A172 (cell line): ENCODE measurements at regions not wholly inside any gene's neighbourhood (a gene's known extent, or its start where the extent isn't known, plus 50 kb on each side); places are given as distances from the start of the nearest gene placed in this dataset.

Experiments
- DNase-seq: peaks from one replicate; pipeline ENCODE4 v3.0.0-alpha.2; 2015; ENCODE audit warnings: low spot score

GRCh38 chr21:39105341-39105765, 77.9 kb downstream of the PSMG1 start:
- no peak for DNase-seq

DNA sequence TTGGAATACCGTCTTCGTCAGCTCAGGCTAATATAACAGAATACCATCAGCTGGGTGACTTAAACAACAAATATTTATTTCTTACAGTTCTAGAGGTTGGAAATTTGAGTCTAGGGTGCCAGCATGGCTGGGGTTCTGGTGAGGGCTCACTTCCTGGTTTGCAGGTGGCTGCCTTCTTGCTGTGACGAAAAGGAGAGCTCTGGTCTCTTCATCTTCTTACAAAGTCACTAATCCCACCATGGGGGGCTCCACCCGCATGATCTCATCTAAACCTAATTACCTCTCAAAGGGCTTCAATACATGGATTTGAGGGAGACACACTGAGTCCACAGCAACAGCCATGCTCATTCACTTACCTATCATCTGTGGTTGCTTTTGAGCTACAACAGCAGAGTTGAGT, 78.3 kb downstream of the PSMG1 start:
- no peak for DNase-seq

DNA sequence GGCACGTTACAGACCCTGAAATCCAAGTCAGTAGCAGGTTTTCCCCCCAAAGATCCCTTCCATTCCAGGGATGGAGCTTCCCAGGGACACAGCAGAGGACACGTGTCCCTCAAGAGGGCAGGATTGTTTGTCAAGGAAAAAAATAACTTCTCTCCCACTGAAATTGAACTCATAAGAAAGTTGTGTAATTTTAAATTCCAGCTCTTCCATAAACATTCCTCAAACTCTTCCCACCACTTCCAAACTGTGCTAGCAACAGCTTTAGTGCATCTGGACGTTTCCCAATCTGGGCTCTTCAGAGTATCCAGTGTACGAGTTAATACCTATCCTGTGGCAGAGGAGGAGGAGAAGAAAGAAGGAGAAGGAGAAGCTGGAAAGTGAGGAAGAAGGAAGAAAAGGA, 79.6 kb downstream of the PSMG1 start:
- DNase-seq: no peak

DNA sequence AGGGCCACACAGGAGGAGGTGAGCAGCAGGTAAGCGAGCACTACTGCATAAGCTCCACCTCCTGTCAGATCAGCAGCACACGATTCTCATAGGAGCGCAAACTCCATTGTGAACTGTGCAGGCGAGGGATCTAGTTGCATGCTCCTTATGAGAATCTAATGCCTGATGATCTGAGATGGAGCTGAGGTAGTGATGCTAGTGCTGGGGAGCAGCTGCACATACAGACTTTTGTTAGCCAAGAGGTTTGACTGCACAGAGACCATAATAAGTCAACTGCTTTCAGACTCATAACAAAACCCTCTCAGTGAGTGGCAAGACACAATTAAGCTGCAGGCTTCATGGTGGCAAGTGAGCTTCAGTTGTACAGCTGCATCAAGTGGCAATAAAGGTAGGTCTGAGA, 83.4 kb downstream of the PSMG1 start:
- DNase-seq: no peak

DNA sequence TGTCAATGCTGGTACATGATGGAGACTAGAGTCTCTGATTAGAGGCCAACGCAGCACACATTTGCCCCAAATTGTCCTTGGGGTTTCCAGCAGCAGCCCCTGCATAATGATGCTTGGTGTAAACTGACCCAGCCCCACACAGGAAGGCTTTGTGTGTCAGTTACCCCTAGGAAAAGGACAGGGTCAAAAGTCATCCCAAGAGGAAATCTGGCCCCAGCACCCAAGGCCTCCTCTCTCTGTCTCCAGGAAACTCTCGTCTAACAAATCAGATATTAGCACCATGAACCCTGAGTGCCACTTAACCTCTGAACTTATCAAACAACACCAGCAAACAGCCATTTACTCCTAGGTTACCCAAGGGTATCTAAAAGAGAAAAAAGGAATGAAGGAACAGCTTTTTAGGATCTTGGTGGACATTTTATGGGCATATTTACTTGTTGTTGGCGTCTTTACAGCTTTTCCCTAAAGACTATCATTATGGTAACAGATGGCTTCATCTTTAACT, 84.5 kb downstream of the PSMG1 start:
- DNase-seq: no peak

GRCh38 chr21:39097981-39098380, 85.3 kb downstream of the PSMG1 start:
- no peak for DNase-seq

- no peak for DNase-seq
These were observed 85.9 kb downstream of the PSMG1 start for GRCh38 chr21:39097335-39097861.

DNA sequence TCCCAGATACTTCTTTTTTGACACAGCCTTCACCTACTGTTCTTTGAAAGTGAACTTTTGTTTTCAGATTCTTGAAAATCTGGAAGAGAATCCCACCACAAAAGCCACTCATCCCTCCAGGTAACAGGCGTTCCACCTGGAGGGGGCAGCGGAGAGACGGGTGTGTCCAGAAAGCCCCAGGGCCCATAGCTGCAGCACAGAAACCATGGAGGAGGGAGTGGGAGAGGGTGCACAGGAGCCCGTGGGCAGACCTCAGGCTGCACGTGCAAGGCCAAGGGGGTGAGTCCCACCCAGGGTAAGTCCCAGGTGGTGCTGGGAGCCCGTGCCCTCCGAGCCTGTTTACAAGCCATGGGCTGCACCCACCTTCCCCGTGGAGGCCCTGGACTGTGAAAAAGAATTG, 86.5 kb downstream of the PSMG1 start:
- no peak for DNase-seq

DNA sequence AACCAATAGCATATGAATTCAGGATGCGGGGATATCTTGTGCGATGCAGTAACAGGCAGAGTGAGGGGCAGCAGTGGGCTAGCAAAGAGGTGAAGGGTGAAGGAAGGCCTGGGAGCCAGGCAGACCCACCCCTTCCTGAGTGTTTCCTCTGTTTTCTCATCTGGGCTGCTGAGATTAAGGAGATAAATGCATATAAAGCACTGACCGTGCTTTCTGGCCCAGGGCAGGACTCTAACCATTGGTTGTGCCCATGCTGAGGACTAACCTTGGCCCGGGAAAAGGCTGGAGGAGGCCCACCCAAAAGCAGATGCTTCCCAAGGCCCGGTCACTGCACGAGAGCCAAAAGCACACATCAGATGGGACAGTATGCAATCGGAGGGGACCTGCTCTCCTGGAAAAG, 87.6 kb downstream of the PSMG1 start:
- DNase-seq: no peak

GRCh38 chr21:39094847-39095579, 88.2 kb downstream of the PSMG1 start:
- peak; percentile 91 for DNase-seq

DNA sequence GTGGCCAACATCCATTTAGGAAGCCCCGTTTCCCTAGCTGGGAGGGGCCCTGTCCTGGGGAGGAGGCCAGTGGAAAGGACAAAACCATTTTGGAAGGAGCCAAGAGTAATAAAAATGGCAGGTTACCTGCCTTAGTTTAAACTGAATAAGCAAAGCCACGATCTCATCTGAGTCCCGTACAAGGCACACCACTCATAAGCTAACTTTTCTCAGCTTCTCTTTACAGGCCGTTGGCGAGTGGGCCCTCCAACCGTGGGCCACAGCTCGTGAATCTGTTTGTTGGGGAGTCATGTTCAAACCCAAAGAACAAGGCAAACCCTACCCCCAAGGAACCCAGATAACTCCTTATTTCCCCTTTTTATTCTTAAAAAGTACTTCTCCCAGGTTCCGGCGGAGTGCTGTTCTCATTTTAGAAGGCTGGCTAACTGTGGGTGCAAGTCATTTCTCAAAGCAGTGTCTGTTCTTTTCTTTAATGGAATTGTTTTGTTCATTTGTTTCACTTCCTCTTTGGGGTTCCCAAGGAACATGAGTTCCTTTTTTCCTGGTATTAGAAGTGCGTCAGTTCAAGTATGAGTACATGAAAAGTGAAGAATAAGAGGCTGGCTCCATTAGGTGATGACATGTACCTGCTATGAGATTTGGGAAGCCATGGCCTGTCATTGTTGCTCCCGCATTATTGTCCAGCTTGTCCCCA, 89.0 kb downstream of the PSMG1 start:
- DNase-seq: no peak

DNA sequence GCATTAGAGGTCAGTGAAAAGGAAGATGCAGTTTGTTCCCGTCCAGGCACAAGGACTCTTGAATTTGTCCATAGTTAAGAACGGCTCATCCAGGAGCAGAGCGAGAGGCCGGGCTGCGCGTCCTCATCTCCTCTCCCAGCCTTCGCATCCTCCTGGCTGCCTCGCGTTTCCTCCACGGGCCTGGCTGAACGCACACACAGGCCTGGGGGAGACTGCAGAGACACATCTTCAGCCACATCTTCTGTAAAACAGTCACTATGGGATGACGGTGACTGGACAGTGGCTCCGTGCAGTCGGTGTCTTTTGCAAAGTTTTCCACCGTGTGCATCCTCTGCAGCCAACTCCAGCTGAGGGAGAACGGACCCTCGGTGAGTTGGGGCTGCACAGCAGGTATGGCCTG, 89.7 kb downstream of the PSMG1 start:
- DNase-seq: no peak

- peak; percentile 72 for DNase-seq
These were observed 94.3 kb downstream of the PSMG1 start for GRCh38 chr21:39088831-39089380.

GRCh38 chr21:39088031-39088370, 95.2 kb downstream of the PSMG1 start:
- no peak for DNase-seq

- no peak for DNase-seq
These were observed 95.8 kb downstream of the PSMG1 start for GRCh38 chr21:39087238-39088030.

GRCh38 chr21:39086547-39086946, 96.7 kb downstream of the PSMG1 start:
- DNase-seq: no peak

DNA sequence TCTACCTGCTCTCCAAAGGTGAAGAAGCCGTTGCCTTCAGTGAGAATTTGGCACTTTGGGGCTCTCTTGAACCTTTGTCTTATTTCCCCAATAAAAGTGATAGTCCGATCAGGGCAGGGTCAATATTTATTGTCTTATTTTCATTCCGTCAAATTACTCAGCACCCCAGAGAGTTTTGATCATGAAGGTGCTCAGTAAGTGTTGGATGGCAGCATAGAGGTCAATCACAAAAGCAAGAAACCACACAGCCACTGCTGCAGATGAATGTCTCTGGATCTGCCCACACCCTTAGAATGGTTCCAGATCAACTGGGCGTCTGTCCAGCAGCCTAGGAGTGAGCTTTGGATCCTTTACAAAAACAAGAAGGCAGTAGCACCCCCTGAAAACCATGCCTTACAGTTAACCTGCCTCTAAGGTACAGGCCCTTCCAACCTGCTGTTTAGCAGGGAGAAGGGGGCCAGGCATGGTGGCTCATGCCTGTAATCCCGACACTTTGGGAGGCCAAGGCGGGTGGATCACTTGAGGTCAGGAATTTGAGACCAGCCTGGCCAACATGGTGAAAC, 97.3 kb downstream of the PSMG1 start:
- no peak for DNase-seq

DNA sequence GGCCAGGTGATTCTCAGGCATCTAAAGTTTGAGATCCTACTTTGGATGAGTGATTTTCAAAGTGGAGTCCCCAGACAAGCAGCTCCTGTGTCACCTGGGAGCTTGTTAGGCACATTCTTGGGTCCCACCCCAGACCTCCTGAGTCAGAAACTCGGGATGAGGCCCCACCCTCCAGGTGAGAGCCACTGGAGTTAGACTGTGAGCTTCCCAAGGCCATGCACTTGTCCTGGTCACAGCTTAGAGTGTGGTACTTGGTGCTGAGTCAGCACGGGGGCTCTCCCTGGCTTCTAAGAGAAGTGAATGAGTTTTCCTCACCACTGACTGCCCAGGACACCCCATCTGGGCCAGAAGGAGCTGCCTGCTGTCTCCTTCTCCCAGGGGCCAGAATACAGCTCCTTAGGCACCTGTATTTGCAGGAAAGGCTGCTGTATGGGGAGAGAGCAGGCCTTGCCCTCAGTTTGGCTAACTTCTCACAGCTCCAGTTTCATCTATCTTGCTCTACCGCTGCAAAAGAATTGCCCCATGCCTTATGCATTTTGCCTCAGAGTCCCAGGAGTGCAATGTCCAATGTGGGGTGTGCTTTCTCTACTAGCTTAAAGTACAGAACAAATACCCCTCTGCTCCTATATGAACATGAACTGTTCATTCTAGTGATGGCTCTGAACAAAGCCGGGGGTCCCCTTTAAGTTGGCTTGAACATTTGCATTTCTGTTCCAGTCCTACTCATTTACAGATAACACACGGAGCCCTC, 98.1 kb downstream of the PSMG1 start:
- no peak for DNase-seq

GRCh38 chr21:39084073-39084472, 99.2 kb downstream of the PSMG1 start:
- no peak for DNase-seq

GRCh38 chr21:39083377-39084008, 99.8 kb downstream of the PSMG1 start:
- no peak for DNase-seq
